GM19043 (cell line): ENCODE measurements at regions not wholly inside any gene's neighbourhood (a gene's known extent, or its start where the extent isn't known, plus 50 kb on each side); places are given as distances from the start of the nearest gene placed in this dataset.

Experiments used
- ATAC-seq: cut with Tn5 transposase; IDR thresholded peaks from one replicate; pipeline ENCODE4 v1.9.1; 2021; ENCODE audit warnings: low read depth; ENCODE audit not compliant: unreplicated experiment

- ATAC-seq, result no peak
Measured at GRCh38 chr2:42108852-42109251, 60.3 kb upstream of the EML4 start.

GRCh38 chr2:42109959-42110640, 59.1 kb upstream of the EML4 start:
- ATAC-seq, result no peak

GRCh38 chr2:42110641-42111322, 58.4 kb upstream of the EML4 start:
- ATAC-seq, result no peak

DNA sequence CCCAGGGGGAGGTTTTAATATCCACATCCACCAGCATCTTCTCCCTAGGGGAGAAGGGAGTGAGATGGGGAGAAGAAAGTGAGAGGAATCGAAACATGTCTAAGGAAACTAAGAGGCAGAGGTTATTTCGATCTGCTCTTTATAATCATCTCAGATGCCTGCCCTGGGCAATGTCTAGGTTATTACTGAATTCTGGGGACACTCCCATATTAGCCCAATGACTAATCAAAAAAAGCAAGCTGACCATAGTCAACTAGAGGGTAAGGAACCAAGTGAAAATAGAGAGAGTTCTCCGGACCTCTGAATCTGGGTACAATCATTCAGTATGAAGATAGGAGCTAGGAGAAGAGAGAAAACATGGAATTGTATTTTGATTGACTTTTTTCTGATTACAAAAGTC, 56.7 kb upstream of the EML4 start:
- ATAC-seq, result no peak

DNA sequence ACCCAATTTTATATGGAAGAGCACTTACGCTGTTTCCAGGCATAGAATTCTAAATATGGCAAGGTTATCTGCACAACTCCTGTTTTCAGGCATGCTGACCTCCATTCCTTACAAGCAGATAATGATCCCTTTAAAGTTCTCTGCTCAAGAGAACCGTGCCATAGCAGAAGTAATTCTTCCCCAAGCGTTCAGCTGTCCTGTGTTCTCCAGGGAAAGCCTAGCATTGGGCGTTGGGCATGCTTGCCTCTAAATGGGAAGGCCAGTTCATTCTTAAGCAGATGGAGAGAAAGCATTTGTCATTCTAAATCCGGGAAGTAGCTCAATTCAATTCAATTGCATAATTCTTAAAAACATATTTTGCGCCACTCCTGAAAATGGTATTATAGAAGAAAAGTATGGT, 55.7 kb upstream of the EML4 start:
- no peak for ATAC-seq

GRCh38 chr2:42114091-42114490, 55.1 kb upstream of the EML4 start:
- ATAC-seq, result no peak

DNA sequence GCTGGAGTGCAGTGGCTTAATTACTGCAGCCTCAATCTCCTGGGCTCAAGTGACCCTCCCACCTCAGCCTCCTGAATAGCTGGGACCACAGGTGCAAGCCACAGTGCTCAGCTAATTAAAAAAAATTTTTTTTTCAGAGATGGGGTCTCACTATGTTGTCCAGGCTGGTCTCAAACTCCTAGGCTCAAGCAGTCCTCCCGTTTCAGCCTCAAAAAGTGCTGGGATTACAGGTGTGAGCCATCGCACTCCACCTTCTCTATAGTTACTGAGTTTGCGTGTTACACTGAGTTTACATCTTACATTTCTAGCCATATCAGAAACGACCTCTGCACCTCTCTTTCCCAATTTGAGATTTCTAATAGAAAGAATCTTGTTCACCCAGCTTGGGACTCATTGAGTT, 53.6 kb upstream of the EML4 start:
- ATAC-seq, result no peak

DNA sequence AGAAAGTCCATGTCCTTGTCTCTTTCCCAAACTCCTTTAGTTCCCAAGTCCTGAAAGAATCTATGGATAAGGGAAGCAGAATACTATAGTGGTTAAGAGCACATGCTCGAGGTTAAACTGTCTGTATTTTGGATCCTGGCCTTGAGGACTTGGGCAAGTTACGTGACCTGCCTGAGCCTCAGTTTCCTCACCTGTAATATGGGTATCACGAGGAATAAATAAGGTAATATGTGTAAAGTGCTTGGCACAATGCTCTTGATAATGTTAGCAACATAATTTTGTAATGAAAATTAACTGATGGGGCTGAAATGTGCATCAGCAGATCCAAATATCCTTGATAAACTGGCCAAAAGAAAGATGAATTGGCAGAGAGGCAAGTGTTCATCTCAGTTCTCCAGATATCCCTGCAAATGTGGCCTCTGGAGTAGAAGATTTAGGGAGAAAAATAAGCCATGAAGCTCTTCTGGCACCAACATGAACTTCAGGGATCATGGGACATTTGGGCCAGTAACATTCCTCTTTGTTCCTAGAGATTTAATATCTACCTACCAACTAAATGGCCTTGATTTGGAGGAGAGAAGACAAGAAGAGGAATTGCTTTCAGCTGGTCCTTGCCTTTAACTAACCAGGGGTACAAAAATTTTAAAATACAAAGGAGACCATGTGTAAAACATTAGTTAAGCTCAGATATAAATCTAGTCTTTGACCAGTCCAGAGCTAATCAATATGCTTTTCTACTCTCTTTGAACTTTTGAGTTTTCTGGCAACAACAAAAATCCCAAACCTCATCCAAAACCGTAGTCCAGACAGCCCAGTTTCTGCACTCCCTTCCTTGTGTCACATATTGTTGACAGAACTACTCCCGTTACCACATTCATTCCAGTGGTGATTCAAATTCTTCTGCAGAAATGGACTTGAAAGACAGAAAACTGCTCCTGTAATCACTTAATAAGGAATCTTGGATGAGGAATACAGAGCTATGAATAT, 52.7 kb upstream of the EML4 start:
- no peak for ATAC-seq

GRCh38 chr2:42117182-42117579, 52.0 kb upstream of the EML4 start:
- ATAC-seq, result no peak

- peak; percentile 92 for ATAC-seq
Measured at GRCh38 chr2:42117923-42118753, 51.0 kb upstream of the EML4 start.

GRCh38 chr2:42118754-42119569, 50.2 kb upstream of the EML4 start:
- ATAC-seq, result no peak
